Keratinocyte (primary cell): ENCODE measurements at regions not wholly inside any gene's neighbourhood (a gene's known extent, or its start where the extent isn't known, plus 50 kb on each side); places are given as distances from the start of the nearest gene placed in this dataset.

Experiments
- DNase-seq: peaks from one replicate; pipeline ENCODE4 v3.0.0-alpha.2; 2011; ENCODE audit warnings: low read depth, missing footprints, low spot score
- FAIRE-seq: peaks from 2 replicates; lab custom pipeline; 2011; peaks lifted over from hg19 to GRCh38; lab: Jason Lieb, UNC
- H2AFZ ChIP-seq: 2 replicates; pipeline ENCODE4 v1.6.0; 2012; ENCODE audit warnings: low read length, control low read depth, inconsistent platforms; ENCODE audit not compliant: control insufficient read depth
- H3K27ac ChIP-seq: 2 replicates; pipeline ENCODE4 v1.5.1; 2011; ENCODE audit warnings: low read length; ENCODE audit not compliant: control insufficient read depth, insufficient read depth
- H3K27me3 ChIP-seq: 3 replicates; pipeline ENCODE4 v1.6.0; 2011; ENCODE audit warnings: low read length; ENCODE audit not compliant: control insufficient read depth, insufficient read depth; ENCODE audit errors: extremely low read depth
- H3K36me3 ChIP-seq, 2 experiments: 2 replicates in 1 of 2; 3 replicates in 1 of 2; pipeline ENCODE4 v1.5.1; 2011; ENCODE audit warnings: low read length in 2 of 2, mild to moderate bottlenecking in 1 of 2; ENCODE audit not compliant: control insufficient read depth in 2 of 2, insufficient read depth in 2 of 2; ENCODE audit errors: extremely low read depth in 1 of 2
- H3K4me1 ChIP-seq: 3 replicates; pipeline ENCODE4 v1.5.1; 2011; ENCODE audit warnings: low read length; ENCODE audit not compliant: control insufficient read depth, insufficient read depth; ENCODE audit errors: extremely low read depth
- H3K4me2 ChIP-seq: 3 replicates; pipeline ENCODE4 v1.6.0; 2011; ENCODE audit warnings: low read depth, low read length; ENCODE audit not compliant: control insufficient read depth, insufficient read depth; ENCODE audit errors: extremely low read depth
- H3K4me3 ChIP-seq, 3 experiments: fragments of 200-600 bp in 1 of 3; sonication (generic) in 1 of 3; 2 replicates in 2 of 3; 3 replicates in 1 of 3; pipeline ENCODE4 v1.5.1; 2011 to 2016; ENCODE audit warnings: low read length in 3 of 3, mild to moderate bottlenecking in 3 of 3, control low read depth in 2 of 3, inconsistent platforms in 1 of 3, low read depth in 1 of 3, mixed read lengths in 1 of 3, mixed run types in 1 of 3, moderate library complexity in 1 of 3; ENCODE audit not compliant: control insufficient read depth in 2 of 3, insufficient read depth in 2 of 3; ENCODE audit errors: extremely low read depth in 1 of 3
- H3K79me2 ChIP-seq: 2 replicates; pipeline ENCODE4 v1.6.0; 2012; ENCODE audit warnings: low read length; ENCODE audit not compliant: control insufficient read depth, insufficient read depth
- H3K9ac ChIP-seq: 3 replicates; pipeline ENCODE4 v1.6.0; 2011; ENCODE audit warnings: low read length; ENCODE audit not compliant: control insufficient read depth, insufficient read depth; ENCODE audit errors: extremely low read depth
- H3K9me1 ChIP-seq: 3 replicates; pipeline ENCODE4 v1.6.0; 2011; ENCODE audit warnings: low read length; ENCODE audit not compliant: control insufficient read depth, insufficient read depth; ENCODE audit errors: extremely low read depth
- H3K9me3 ChIP-seq: 2 replicates; pipeline ENCODE4 v1.5.1; 2012; ENCODE audit warnings: low read depth, low read length; ENCODE audit not compliant: control insufficient read depth
- H4K20me1 ChIP-seq: 3 replicates; pipeline ENCODE4 v1.6.0; 2011; ENCODE audit warnings: low read length; ENCODE audit not compliant: control insufficient read depth, insufficient read depth; ENCODE audit errors: extremely low read depth
- CTCF ChIP-seq, 3 experiments: IDR thresholded peaks in 1 of 3; conservative IDR thresholded peaks in 1 of 3; optimal IDR thresholded peaks in 1 of 3; 2 replicates in 2 of 3; 3 replicates in 1 of 3; pipeline versions ENCODE3 to v1.5.1; 2011; ENCODE audit warnings: low read length in 3 of 3, mild to moderate bottlenecking in 3 of 3, moderate library complexity in 2 of 3, control low read depth in 1 of 3, inconsistent platforms in 1 of 3; ENCODE audit not compliant: insufficient read depth in 2 of 3; ENCODE audit errors: extremely low read depth in 1 of 3
- EZH2 ChIP-seq: IDR thresholded peaks from one replicate; pipeline ENCODE4 v1.6.1; 2012; ENCODE audit warnings: inconsistent platforms, mild to moderate bottlenecking, low read length, moderate library complexity
- dilution Hi-C: fragments of 300-500 bp; cut with MboI; formaldehyde crosslinking; loops from one replicate; pipeline ENCODE4 v1.7.0; 2020; ENCODE audit warnings: low sequenced_read_pairs; ENCODE audit not compliant: extremely low pct_ligation_motif_present

- Histone ChIP-seq H3K36me3 (no peaks in the 10 kb centered on the region), H3K9ac (no peak overlapping the region), H4K20me1 (no peaks in the 10 kb centered on the region), H3K9me1 (no peaks in the 10 kb centered on the region), H3K4me2 (no peak overlapping the region), H3K79me2 (no peaks in the 10 kb centered on the region), H3K27me3 (no peaks in the 10 kb centered on the region), H3K4me3 (no peak overlapping the region), H3K27ac (no peak overlapping the region), H3K4me1 (peaks cover 16% of the 10 kb centered on the region), H3K9me3 (no peaks in the 10 kb centered on the region), H2AFZ (no peak overlapping the region)
- FAIRE-seq (no peak), DNase-seq (no peak)
- TF ChIP-seq CTCF (optimal IDR thresholded peaks at IDR 0.05 in 1 of 3, IDR thresholded peaks at IDR 0.05 in 1 of 3, conservative IDR thresholded peaks at IDR 0.05 in 1 of 3; ENCODE audit: extremely low read depth in 1 of 3, insufficient read depth in 2 of 3, low read length in 3 of 3) (no peak), EZH2 (no peak)
- dilution Hi-C loops, result no loop called here
These were observed 514.4 kb upstream of the PROK2 start for GRCh38 chr3:72299321-72299802.

- no peaks in the 10 kb centered on the region for H3K79me2 ChIP-seq
- dilution Hi-C loops, result no loop called here
- no peak overlapping the region for H3K9ac ChIP-seq
- H4K20me1 ChIP-seq, result no peaks in the 10 kb centered on the region
- TF ChIP-seq CTCF (optimal IDR thresholded peaks at IDR 0.05 in 1 of 3, IDR thresholded peaks at IDR 0.05 in 1 of 3, conservative IDR thresholded peaks at IDR 0.05 in 1 of 3; ENCODE audit: extremely low read depth in 1 of 3, insufficient read depth in 2 of 3, low read length in 3 of 3), result no peak
- TF ChIP-seq EZH2, result no peak
- FAIRE-seq (no peak), DNase-seq (no peak)
- H2AFZ ChIP-seq, result no peak overlapping the region
- H3K9me3 ChIP-seq, result no peaks in the 10 kb centered on the region
- H3K4me2 ChIP-seq, result no peak overlapping the region
- no peak overlapping the region for H3K27ac ChIP-seq
- peaks cover 16% of the 10 kb centered on the region for H3K4me1 ChIP-seq
- no peaks in the 10 kb centered on the region for H3K9me1 ChIP-seq
- no peaks in the 10 kb centered on the region for H3K36me3 ChIP-seq
- no peak overlapping the region for H3K4me3 ChIP-seq
- no peaks in the 10 kb centered on the region for H3K27me3 ChIP-seq
These were observed 513.5 kb upstream of the PROK2 start for GRCh38 chr3:72298201-72299152.
